Left lung (tissue), 4 donors: ENCODE measurements at regions not wholly inside any gene's neighbourhood (a gene's known extent, or its start where the extent isn't known, plus 50 kb on each side); places are given as distances from the start of the nearest gene placed in this dataset.

Experiments used
- ATAC-seq: fragments of 200-7000 bp; cut with Tn5 transposase; one replicate; pipeline ENCODE4 v1.9.1; 2020; ENCODE audit warnings: moderate library complexity
- DNase-seq, 4 donors: peaks; one replicate each; pipeline ENCODE4 v3.0.0-alpha.2; 2013 to 2020
- H3K27ac ChIP-seq, 2 donors: fragments of 200-600 bp; sonication (generic) in 1 of 2; one replicate each; pipeline versions ENCODE4 v1.5.0 to v1.8.0; 2020 to 2021
- H3K27me3 ChIP-seq, 2 donors: fragments of 200-600 bp; sonication (generic) in 1 of 2; one replicate each; pipeline versions ENCODE4 v1.5.0 to v1.8.0; 2020 to 2021
- H3K36me3 ChIP-seq, 2 donors: fragments of 200-600 bp; sonication (generic) in 1 of 2; one replicate each; pipeline versions ENCODE4 v1.5.0 to v1.8.0; 2020 to 2021
- H3K4me1 ChIP-seq, 2 donors: fragments of 200-600 bp; one replicate each; pipeline ENCODE4 v1.8.0; 2021
- H3K4me3 ChIP-seq, 2 donors: fragments of 200-600 bp; sonication (generic) in 1 of 2; one replicate each; pipeline versions ENCODE4 v1.5.0 to v1.8.0; 2020 to 2021; ENCODE audit warnings: mild to moderate bottlenecking in 1 of 2
- H3K9me3 ChIP-seq, 2 donors: fragments of 200-600 bp; sonication (generic) in 1 of 2; one replicate each; pipeline versions ENCODE4 v1.5.0 to v1.8.0; 2020 to 2021
- CTCF ChIP-seq, 2 donors: fragments of 200-600 bp; sonication (generic) in 1 of 2; IDR thresholded peaks; one replicate each; pipeline versions ENCODE4 v1.5.0 to v1.8.0; 2021; ENCODE audit warnings: antibody characterized with exemption in 2 of 2
- intact Hi-C, 2 donors: fragments of 100-400 bp; cut with DNase I; formaldehyde crosslinking; loops; one replicate each; pipeline versions ENCODE4 v1.11.2 to v1.14.2; 2022
- donor health status: DM: no; HTN: yes; CAD: no.
- donor health status: DM: no; HTN: no; CAD: no.

GRCh38 chr20:52748990-52749389 is 223.2 kb upstream of the TSHZ2 start:
- no peak for DNase-seq
- H3K27me3 ChIP-seq = no peaks in the 10 kb centered on the region
- H3K4me3 ChIP-seq = no peak overlapping the region
- intact Hi-C loops = no loop called here
- peaks cover 0 to 2% of the 10 kb centered on the region in 2 donors for H3K9me3 ChIP-seq
- H3K4me1 ChIP-seq = no peaks in the 10 kb centered on the region
- H3K27ac ChIP-seq = peak overlapping the region in 1 of 2 donors; percentile 45
- no peak for TF ChIP-seq CTCF (IDR thresholded peaks at IDR 0.05)
- H3K36me3 ChIP-seq = no peaks in the 10 kb centered on the region
- peak; percentile 23 for ATAC-seq

GRCh38 chr20:52748285-52748932 is 223.7 kb upstream of the TSHZ2 start:
- no peak overlapping the region for H3K4me3 ChIP-seq
- intact Hi-C loops = no loop called here
- no peak for TF ChIP-seq CTCF (IDR thresholded peaks at IDR 0.05)
- H3K36me3 ChIP-seq = no peaks in the 10 kb centered on the region
- DNase-seq (peak in 2 of 4 donors; percentile 77 to 86), ATAC-seq (peak; percentile 37)
- H3K27me3 ChIP-seq = no peaks in the 10 kb centered on the region
- no peaks in the 10 kb centered on the region for H3K4me1 ChIP-seq
- H3K27ac ChIP-seq = peak overlapping the region in 1 of 2 donors; percentile 45
- H3K9me3 ChIP-seq = no peaks in the 10 kb centered on the region

- Histone ChIP-seq H3K4me1 (no peaks in the 10 kb centered on the region), H3K4me3 (no peak overlapping the region), H3K27ac (peak overlapping the region in 1 of 2 donors; percentile 45), H3K36me3 (no peaks in the 10 kb centered on the region), H3K27me3 (no peaks in the 10 kb centered on the region), H3K9me3 (no peaks in the 10 kb centered on the region)
- peak in 2 of 4 donors; percentile 59 to 75 for DNase-seq
- TF ChIP-seq CTCF (IDR thresholded peaks at IDR 0.05) = peak in 1 of 2 donors; percentile 13
- intact Hi-C loops = no loop called here
- peak; percentile 65 for ATAC-seq
These were observed 224.3 kb upstream of the TSHZ2 start for GRCh38 chr20:52747845-52748284.

- Histone ChIP-seq H3K4me1 (no peaks in the 10 kb centered on the region), H3K4me3 (no peak overlapping the region)
- intact Hi-C loops = no loop called here
These were observed 225.4 kb upstream of the TSHZ2 start for GRCh38 chr20:52746770-52747169.

GRCh38 chr20:52746190-52746589 is 226.0 kb upstream of the TSHZ2 start:
- Histone ChIP-seq H3K4me3 (no peak overlapping the region), H3K9me3 (no peaks in the 10 kb centered on the region), H3K4me1 (no peaks in the 10 kb centered on the region), H3K36me3 (no peaks in the 10 kb centered on the region), H3K27ac (no peak overlapping the region), H3K27me3 (no peaks in the 10 kb centered on the region)
- intact Hi-C loops = no loop called here
- no peak for TF ChIP-seq CTCF (IDR thresholded peaks at IDR 0.05)
- ATAC-seq = no peak
- no peak for DNase-seq

More at GRCh38 chr20:52746770-52747169, 225.4 kb upstream of the TSHZ2 start:
- DNase-seq (no peak), ATAC-seq (no peak)
- H3K9me3 ChIP-seq = no peaks in the 10 kb centered on the region
- H3K27me3 ChIP-seq = no peaks in the 10 kb centered on the region
- no peaks in the 10 kb centered on the region for H3K36me3 ChIP-seq
- no peak overlapping the region for H3K27ac ChIP-seq
- no peak for TF ChIP-seq CTCF (IDR thresholded peaks at IDR 0.05)
